Parathyroid adenoma (tissue), 2 donors: ENCODE measurements at regions not wholly inside any gene's neighbourhood (a gene's known extent, or its start where the extent isn't known, plus 50 kb on each side); places are given as distances from the start of the nearest gene placed in this dataset.

Experiments
- H2AFZ ChIP-seq: fragments of 300-600 bp; sonication (generic); one replicate; pipeline ENCODE4 v1.7.0; 2017; ENCODE audit warnings: antibody characterized with exemption, mild to moderate bottlenecking
- H3K27ac ChIP-seq: fragments of 300-600 bp; sonication (generic); one replicate; pipeline ENCODE4 v1.7.0; 2017
- H3K27me3 ChIP-seq: fragments of 300-600 bp; sonication (generic); one replicate; pipeline ENCODE4 v1.7.0; 2017; ENCODE audit warnings: low read length; ENCODE audit not compliant: control insufficient read depth, insufficient read depth
- H3K36me3 ChIP-seq: fragments of 300-600 bp; sonication (generic); one replicate; pipeline ENCODE4 v1.7.0; 2017; ENCODE audit warnings: low read length; ENCODE audit not compliant: control insufficient read depth, insufficient read depth
- H3K4me1 ChIP-seq: fragments of 300-600 bp; sonication (generic); one replicate; pipeline ENCODE4 v1.7.0; 2017; ENCODE audit warnings: control low read depth
- H3K4me2 ChIP-seq: fragments of 300-600 bp; sonication (generic); one replicate; pipeline ENCODE4 v1.7.0; 2017; ENCODE audit warnings: low read length
- H3K4me3 ChIP-seq: fragments of 300-600 bp; sonication (generic); one replicate; pipeline ENCODE4 v1.7.0; 2017; ENCODE audit warnings: low read depth, low read length
- H3K79me2 ChIP-seq: fragments of 300-600 bp; sonication (generic); one replicate; pipeline ENCODE4 v1.7.0; 2017; ENCODE audit warnings: control low read depth
- H3K9ac ChIP-seq: fragments of 300-600 bp; sonication (generic); one replicate; pipeline ENCODE4 v1.7.0; 2017; ENCODE audit warnings: mild to moderate bottlenecking
- H3K9me3 ChIP-seq: fragments of 300-600 bp; sonication (generic); one replicate; pipeline ENCODE4 v1.7.0; 2017; ENCODE audit warnings: low read length; ENCODE audit not compliant: control insufficient read depth
- CTCF ChIP-seq: fragments of 300-600 bp; sonication (generic); IDR thresholded peaks from one replicate; pipeline ENCODE4 v1.7.0; 2017; ENCODE audit warnings: antibody characterized with exemption, mild to moderate bottlenecking
- donor health status: primary hyperparathyroidism.

GRCh38 chr3:28922376-28922775 is 358.5 kb upstream of the RBMS3 start:
- Histone ChIP-seq H3K36me3 (no peaks in the 10 kb centered on the region), H3K27ac (no peak overlapping the region), H3K9ac (no peak overlapping the region), H2AFZ (no peak overlapping the region), H3K9me3 (no peaks in the 10 kb centered on the region), H3K27me3 (no peaks in the 10 kb centered on the region), H3K4me1 (no peaks in the 10 kb centered on the region), H3K4me3 (no peak overlapping the region), H3K4me2 (no peak overlapping the region), H3K79me2 (no peaks in the 10 kb centered on the region)
- TF ChIP-seq CTCF, result no peak

- Histone ChIP-seq H3K4me3 (no peak overlapping the region), H3K27me3 (no peaks in the 10 kb centered on the region), H2AFZ (no peak overlapping the region), H3K79me2 (no peaks in the 10 kb centered on the region), H3K4me1 (no peaks in the 10 kb centered on the region), H3K27ac (no peak overlapping the region), H3K9me3 (no peaks in the 10 kb centered on the region), H3K4me2 (no peak overlapping the region), H3K36me3 (no peaks in the 10 kb centered on the region), H3K9ac (no peak overlapping the region)
- TF ChIP-seq CTCF, result no peak
Measured at GRCh38 chr3:28923994-28924393, 356.9 kb upstream of the RBMS3 start.

- Histone ChIP-seq H3K27me3 (no peaks in the 10 kb centered on the region), H2AFZ (no peak overlapping the region), H3K79me2 (no peaks in the 10 kb centered on the region), H3K9me3 (no peaks in the 10 kb centered on the region), H3K36me3 (no peaks in the 10 kb centered on the region), H3K27ac (no peak overlapping the region), H3K4me2 (no peak overlapping the region), H3K4me1 (no peaks in the 10 kb centered on the region), H3K4me3 (no peak overlapping the region), H3K9ac (no peak overlapping the region)
- no peak for TF ChIP-seq CTCF
Measured at GRCh38 chr3:28924744-28925360, 356.0 kb upstream of the RBMS3 start.

GRCh38 chr3:28933337-28933736 is 347.5 kb upstream of the RBMS3 start:
- H3K4me2 ChIP-seq, result no peak overlapping the region
- H3K4me3 ChIP-seq, result no peak overlapping the region
- no peak overlapping the region for H3K9ac ChIP-seq
- no peaks in the 10 kb centered on the region for H3K79me2 ChIP-seq
- TF ChIP-seq CTCF, result no peak
- no peaks in the 10 kb centered on the region for H3K9me3 ChIP-seq
- H3K27ac ChIP-seq, result no peak overlapping the region
- no peaks in the 10 kb centered on the region for H3K4me1 ChIP-seq
- H3K36me3 ChIP-seq, result no peaks in the 10 kb centered on the region
- H3K27me3 ChIP-seq, result no peaks in the 10 kb centered on the region
- H2AFZ ChIP-seq, result no peak overlapping the region

GRCh38 chr3:28934126-28934813 is 346.6 kb upstream of the RBMS3 start:
- no peak for TF ChIP-seq CTCF
- Histone ChIP-seq H3K9ac (no peak overlapping the region), H3K4me3 (no peak overlapping the region), H3K4me2 (no peak overlapping the region), H3K4me1 (no peaks in the 10 kb centered on the region), H3K79me2 (no peaks in the 10 kb centered on the region), H2AFZ (no peak overlapping the region), H3K27ac (no peak overlapping the region), H3K36me3 (no peaks in the 10 kb centered on the region), H3K9me3 (no peaks in the 10 kb centered on the region), H3K27me3 (no peaks in the 10 kb centered on the region)
